ENCODE measurements at regions not wholly inside any gene's neighbourhood (a gene's known extent, or its start where the extent isn't known, plus 50 kb on each side); places are given as distances from the start of the nearest gene placed in this dataset.
"Not testable (repeated sequence)": the region's sequence is repeated elsewhere in the genome, so short reads cannot be mapped to it uniquely, and the experiment has no call there.

DNA sequence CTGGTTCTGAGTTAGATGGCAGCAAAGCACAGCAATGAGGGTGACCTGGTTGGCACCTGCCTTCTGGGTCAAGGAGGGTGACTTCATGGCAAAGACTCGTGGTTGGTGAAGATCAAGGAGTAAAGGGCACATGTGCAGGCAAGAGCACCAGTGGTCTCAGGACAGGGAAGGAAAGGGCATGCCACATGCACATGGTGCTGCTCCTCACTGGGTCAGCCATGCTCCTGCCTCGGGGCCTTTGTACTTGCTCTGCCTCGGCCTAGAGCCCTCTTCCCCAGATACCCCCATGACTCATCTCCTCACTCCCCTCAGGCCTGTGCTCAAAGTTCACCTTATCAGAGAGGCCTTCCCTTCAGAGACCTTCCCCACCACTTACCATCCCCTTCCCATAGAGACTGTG, 106.7 kb upstream of the KDM7A start:
- Histone ChIP-seq H3K9me3 (ENCODE audit: control insufficient read depth, low read depth, low read length) (no peaks in the 10 kb centered on the region), H3K27ac (ENCODE audit: low read length) (no peak overlapping the region), H3K4me1 (ENCODE audit: control insufficient read depth, insufficient read depth, low read length) (peaks cover 9% of the 10 kb centered on the region), H3K36me3 (ENCODE audit: control insufficient read depth, insufficient read depth, low read length) (no peaks in the 10 kb centered on the region), H3K4me3 (ENCODE audit: low read length) (no peak overlapping the region), H3K27me3 (ENCODE audit: control insufficient read depth, insufficient read depth, low read length) (no peaks in the 10 kb centered on the region)
- no peak for DNase-seq
- 80% methylated on average over 1 of the region's 3 CpGs for WGBS (ENCODE audit: insufficient coverage, low lambda C conversion rate)

DNA sequence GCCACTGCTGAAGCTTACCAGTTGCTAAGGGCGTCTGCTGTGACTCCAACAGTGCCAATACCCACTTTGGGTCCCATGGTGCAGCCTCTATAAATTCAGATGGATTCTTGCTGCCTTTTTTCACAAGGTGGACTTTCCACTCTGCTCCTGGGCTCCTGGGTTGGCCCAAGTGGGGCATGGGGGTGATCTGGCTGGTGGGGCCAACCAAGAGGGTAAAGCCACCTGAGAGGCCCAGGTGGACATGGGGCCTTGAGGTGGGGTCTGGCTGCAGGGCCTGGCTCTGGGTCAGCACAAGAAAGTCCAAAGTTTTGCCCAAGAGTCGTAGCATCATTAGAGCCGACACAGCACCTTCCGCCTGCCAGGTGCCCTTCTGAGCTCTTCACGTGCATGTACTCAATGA, 105.2 kb upstream of the KDM7A start:
- H3K4me1 ChIP-seq (ENCODE audit: control insufficient read depth, insufficient read depth, low read length): peaks cover 9% of the 10 kb centered on the region
- no peak overlapping the region for H3K4me3 ChIP-seq (ENCODE audit: low read length)
- H3K27me3 ChIP-seq (ENCODE audit: control insufficient read depth, insufficient read depth, low read length): no peaks in the 10 kb centered on the region
- no peaks in the 10 kb centered on the region for H3K36me3 ChIP-seq (ENCODE audit: control insufficient read depth, insufficient read depth, low read length)
- peak; percentile 31 to 45 for DNase-seq
- H3K27ac ChIP-seq (ENCODE audit: low read length): no peak overlapping the region
- WGBS (ENCODE audit: insufficient coverage, low lambda C conversion rate): no CpG with 5 or more reads among the region's 5 CpGs
- no peaks in the 10 kb centered on the region for H3K9me3 ChIP-seq (ENCODE audit: control insufficient read depth, low read depth, low read length)

GRCh38 chr7:140281255-140281654, 104.5 kb upstream of the KDM7A start:
- no peak for DNase-seq
- no CpG with 5 or more reads among the region's 3 CpGs for WGBS (ENCODE audit: insufficient coverage, low lambda C conversion rate)
- no peaks in the 10 kb centered on the region for H3K9me3 ChIP-seq (ENCODE audit: control insufficient read depth, low read depth, low read length)
- H3K36me3 ChIP-seq (ENCODE audit: control insufficient read depth, insufficient read depth, low read length): no peaks in the 10 kb centered on the region
- H3K4me1 ChIP-seq (ENCODE audit: control insufficient read depth, insufficient read depth, low read length): peaks cover 4% of the 10 kb centered on the region
- H3K27me3 ChIP-seq (ENCODE audit: control insufficient read depth, insufficient read depth, low read length): no peaks in the 10 kb centered on the region
- no peak overlapping the region for H3K4me3 ChIP-seq (ENCODE audit: low read length)
- no peak overlapping the region for H3K27ac ChIP-seq (ENCODE audit: low read length)

DNA sequence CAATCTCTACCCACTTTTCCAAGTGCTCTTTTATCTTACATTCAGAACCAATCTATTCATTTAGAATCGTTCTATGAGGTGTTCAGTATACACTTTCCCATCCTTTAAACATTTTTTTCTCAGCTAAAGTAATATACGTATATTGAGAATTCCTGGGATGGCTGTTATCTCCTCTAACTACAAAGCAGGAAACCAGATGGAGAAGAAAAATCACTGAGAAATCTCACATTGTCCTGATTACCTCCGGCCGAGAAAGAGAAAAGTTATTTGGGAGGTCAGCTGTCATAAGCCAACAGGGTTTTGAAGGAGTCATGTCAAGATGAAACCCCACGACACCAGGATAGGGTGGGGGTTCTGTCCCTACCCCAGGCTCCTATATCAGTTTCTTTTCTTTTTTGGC, 99.2 kb upstream of the KDM7A start:
- Histone ChIP-seq H3K27ac (ENCODE audit: low read length) (no peak overlapping the region), H3K27me3 (ENCODE audit: control insufficient read depth, insufficient read depth, low read length) (no peaks in the 10 kb centered on the region), H3K36me3 (ENCODE audit: control insufficient read depth, insufficient read depth, low read length) (no peaks in the 10 kb centered on the region), H3K4me3 (ENCODE audit: low read length) (no peak overlapping the region), H3K9me3 (ENCODE audit: control insufficient read depth, low read depth, low read length) (no peaks in the 10 kb centered on the region), H3K4me1 (ENCODE audit: control insufficient read depth, insufficient read depth, low read length) (no peaks in the 10 kb centered on the region)
- WGBS (ENCODE audit: insufficient coverage, low lambda C conversion rate): no CpG with 5 or more reads among the region's 5 CpGs
- DNase-seq: no peak

DNA sequence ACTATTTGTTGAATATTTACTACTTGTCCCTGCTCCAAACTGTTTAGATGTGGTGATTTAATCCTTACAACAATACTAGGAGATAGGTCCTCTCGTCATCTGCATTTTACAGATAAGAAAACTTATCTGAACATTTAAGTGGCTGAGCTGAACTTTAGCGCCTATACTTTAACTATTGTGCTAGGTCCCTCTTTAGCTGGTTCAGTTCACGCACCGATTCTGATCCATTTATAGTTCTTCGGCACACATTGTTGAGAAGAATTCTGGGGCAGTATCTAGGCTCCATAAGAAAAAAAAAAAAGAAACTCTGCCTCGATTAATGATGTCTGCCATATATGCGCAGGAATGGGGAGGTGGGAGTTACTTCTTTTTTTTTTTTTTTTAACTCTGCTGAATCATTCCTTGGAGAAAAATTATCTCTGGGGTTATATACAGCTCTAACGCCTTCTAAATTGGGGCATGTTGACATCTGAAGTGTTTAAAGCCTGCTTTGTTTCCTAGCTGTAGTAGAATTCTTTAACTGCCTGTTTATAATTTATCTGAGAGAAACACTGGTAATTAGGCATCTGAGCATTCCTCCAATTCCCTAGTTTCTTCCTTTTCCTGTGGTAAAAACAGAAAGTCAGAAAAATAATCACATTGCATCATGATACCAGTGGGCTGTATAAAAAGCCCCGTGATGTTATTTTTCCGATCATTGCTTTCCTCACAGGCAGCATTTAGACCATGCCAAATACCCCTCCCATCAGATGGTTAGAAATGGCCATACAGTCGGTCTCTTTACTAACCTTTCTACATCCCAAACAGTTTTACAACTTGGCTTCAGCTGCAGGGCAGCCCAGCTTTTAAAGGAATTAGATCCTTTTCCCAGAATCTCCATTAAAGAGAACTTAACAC, 98.5 kb upstream of the KDM7A start:
- WGBS (ENCODE audit: insufficient coverage, low lambda C conversion rate): 14% methylated on average over 1 of the region's 11 CpGs
- DNase-seq: peak in 1 of 2 donors; percentile 15
- H3K9me3 ChIP-seq (ENCODE audit: control insufficient read depth, low read depth, low read length): no peaks in the 10 kb centered on the region
- H3K27ac ChIP-seq (ENCODE audit: low read length): no peak overlapping the region
- H3K27me3 ChIP-seq (ENCODE audit: control insufficient read depth, insufficient read depth, low read length): no peaks in the 10 kb centered on the region
- no peaks in the 10 kb centered on the region for H3K36me3 ChIP-seq (ENCODE audit: control insufficient read depth, insufficient read depth, low read length)
- H3K4me1 ChIP-seq (ENCODE audit: control insufficient read depth, insufficient read depth, low read length): no peaks in the 10 kb centered on the region
- no peak overlapping the region for H3K4me3 ChIP-seq (ENCODE audit: low read length)

GRCh38 chr7:140273417-140273816, 96.6 kb upstream of the KDM7A start:
- Histone ChIP-seq H3K9me3 (ENCODE audit: control insufficient read depth, low read depth, low read length) (no peaks in the 10 kb centered on the region), H3K4me3 (ENCODE audit: low read length) (no peak overlapping the region), H3K4me1 (ENCODE audit: control insufficient read depth, insufficient read depth, low read length) (no peaks in the 10 kb centered on the region), H3K36me3 (ENCODE audit: control insufficient read depth, insufficient read depth, low read length) (no peaks in the 10 kb centered on the region), H3K27me3 (ENCODE audit: control insufficient read depth, insufficient read depth, low read length) (no peaks in the 10 kb centered on the region), H3K27ac (ENCODE audit: low read length) (no peak overlapping the region)
- no peak for DNase-seq
- no CpG with 5 or more reads among the region's 8 CpGs for WGBS (ENCODE audit: insufficient coverage, low lambda C conversion rate)

DNA sequence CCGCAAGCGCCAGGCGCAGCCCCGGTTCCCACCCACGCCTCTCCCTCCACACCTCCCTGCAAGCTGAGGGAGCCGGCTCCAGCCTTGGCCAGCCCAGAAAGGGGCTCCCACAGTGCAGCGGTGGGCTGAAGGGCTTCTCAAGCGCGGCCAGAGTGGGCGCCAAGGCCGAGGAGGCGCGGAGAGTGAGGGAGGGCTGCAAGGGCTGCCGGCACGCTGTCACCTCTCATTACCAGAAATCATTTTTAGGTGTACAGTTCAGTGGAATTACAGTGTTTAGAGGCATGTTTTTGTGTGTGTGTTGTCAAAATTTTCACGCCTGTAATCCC, 94.8 kb upstream of the KDM7A start:
- H3K9me3 ChIP-seq (ENCODE audit: control insufficient read depth, low read depth, low read length); H3K27me3 ChIP-seq (ENCODE audit: control insufficient read depth, insufficient read depth, low read length); H3K4me1 ChIP-seq (ENCODE audit: control insufficient read depth, insufficient read depth, low read length); H3K27ac ChIP-seq (ENCODE audit: low read length); H3K36me3 ChIP-seq (ENCODE audit: control insufficient read depth, insufficient read depth, low read length); DNase-seq; H3K4me3 ChIP-seq (ENCODE audit: low read length): not testable (repeated sequence)
- no CpG with 5 or more reads among the region's 16 CpGs for WGBS (ENCODE audit: insufficient coverage, low lambda C conversion rate)

DNA sequence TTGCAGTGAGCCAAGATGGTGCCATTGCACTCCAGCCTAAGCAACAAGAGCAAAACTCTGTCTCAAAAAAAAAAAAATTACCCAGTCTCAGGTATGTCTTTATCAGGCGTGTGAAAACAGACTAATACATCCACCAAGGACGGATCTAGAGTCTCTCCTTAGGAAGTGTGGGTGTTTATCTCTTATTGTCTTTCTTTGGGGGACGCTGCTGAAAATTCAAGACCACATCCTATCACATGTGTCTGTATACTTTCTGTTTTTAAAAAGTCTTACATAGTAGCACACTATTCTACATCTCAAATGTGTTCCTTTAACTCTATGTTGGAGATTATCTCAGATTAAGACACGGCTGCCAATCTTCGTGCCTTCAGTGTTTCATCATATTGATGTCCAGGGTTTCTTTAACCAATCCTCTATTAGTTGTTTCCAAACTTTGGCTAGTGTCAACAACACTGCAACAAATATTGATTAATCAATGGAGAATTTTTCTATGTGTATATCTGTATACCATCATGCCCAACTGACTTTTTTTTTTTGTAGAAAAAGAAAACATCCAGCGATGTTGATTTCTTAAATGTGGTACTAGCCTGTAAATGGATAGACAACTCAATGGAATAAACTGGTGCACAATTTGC, 92.3 kb upstream of the KDM7A start:
- 83% methylated on average over 1 of the region's 6 CpGs for WGBS (ENCODE audit: insufficient coverage, low lambda C conversion rate)
- no peak overlapping the region for H3K27ac ChIP-seq (ENCODE audit: low read length)
- no peaks in the 10 kb centered on the region for H3K27me3 ChIP-seq (ENCODE audit: control insufficient read depth, insufficient read depth, low read length)
- no peak overlapping the region for H3K4me3 ChIP-seq (ENCODE audit: low read length)
- H3K4me1 ChIP-seq (ENCODE audit: control insufficient read depth, insufficient read depth, low read length): no peaks in the 10 kb centered on the region
- no peaks in the 10 kb centered on the region for H3K9me3 ChIP-seq (ENCODE audit: control insufficient read depth, low read depth, low read length)
- DNase-seq: no peak
- H3K36me3 ChIP-seq (ENCODE audit: control insufficient read depth, insufficient read depth, low read length): no peaks in the 10 kb centered on the region

- H3K36me3 ChIP-seq (ENCODE audit: control insufficient read depth, insufficient read depth, low read length): no peaks in the 10 kb centered on the region
- WGBS (ENCODE audit: insufficient coverage, low lambda C conversion rate): no CpG with 5 or more reads among the region's 11 CpGs
- DNase-seq: no peak
These were observed 90.8 kb upstream of the KDM7A start for GRCh38 chr7:140267381-140268226.

DNA sequence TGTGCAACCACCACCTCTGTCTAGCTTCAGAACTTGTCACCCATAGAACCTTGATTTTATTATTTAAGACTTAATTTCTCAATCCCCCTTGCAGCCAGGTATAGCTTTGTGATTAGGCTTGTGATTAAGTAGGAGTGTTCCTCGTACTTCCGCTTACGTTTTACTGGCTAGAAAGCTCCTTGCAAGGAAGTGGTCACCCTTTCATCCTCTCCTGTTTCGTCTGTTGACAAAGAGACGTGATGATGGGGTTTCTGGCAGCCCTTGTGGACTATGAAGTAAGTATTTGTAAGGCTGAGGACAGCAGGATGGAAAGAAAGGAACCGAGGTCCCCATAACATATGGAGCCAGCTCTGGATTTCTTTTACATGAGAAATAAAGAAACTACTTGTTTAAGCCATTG, 86.5 kb upstream of the KDM7A start:
- Histone ChIP-seq H3K4me3 (ENCODE audit: low read length) (no peak overlapping the region), H3K36me3 (ENCODE audit: control insufficient read depth, insufficient read depth, low read length) (no peaks in the 10 kb centered on the region), H3K9me3 (ENCODE audit: control insufficient read depth, low read depth, low read length) (no peaks in the 10 kb centered on the region), H3K4me1 (ENCODE audit: control insufficient read depth, insufficient read depth, low read length) (no peaks in the 10 kb centered on the region), H3K27ac (ENCODE audit: low read length) (no peak overlapping the region), H3K27me3 (ENCODE audit: control insufficient read depth, insufficient read depth, low read length) (no peaks in the 10 kb centered on the region)
- 73% methylated on average over 3 of the region's 6 CpGs for WGBS (ENCODE audit: insufficient coverage, low lambda C conversion rate)
- no peak for DNase-seq

More at GRCh38 chr7:140267381-140268226, 90.8 kb upstream of the KDM7A start:
- Histone ChIP-seq H3K27ac (ENCODE audit: low read length) (no peak overlapping the region), H3K4me1 (ENCODE audit: control insufficient read depth, insufficient read depth, low read length) (no peaks in the 10 kb centered on the region), H3K9me3 (ENCODE audit: control insufficient read depth, low read depth, low read length) (no peaks in the 10 kb centered on the region), H3K4me3 (ENCODE audit: low read length) (no peak overlapping the region), H3K27me3 (ENCODE audit: control insufficient read depth, insufficient read depth, low read length) (no peaks in the 10 kb centered on the region)

Data from large intestine (tissue), 3 donors.